Endodermal cell (in vitro differentiated cells): ENCODE measurements at regions not wholly inside any gene's neighbourhood (a gene's known extent, or its start where the extent isn't known, plus 50 kb on each side); places are given as distances from the start of the nearest gene placed in this dataset.

Experiments used
- DNase-seq: peaks from one replicate; pipeline ENCODE4 v3.0.0-alpha.2; 2017
- H3K27ac ChIP-seq: 2 replicates; pipeline ENCODE4 v1.5.1; 2013; ENCODE audit warnings: mild to moderate bottlenecking, low read depth, low read length, moderate library complexity
- H3K27me3 ChIP-seq: 2 replicates; pipeline ENCODE4 v1.6.1; 2013; ENCODE audit warnings: mild to moderate bottlenecking, low read length, moderate library complexity; ENCODE audit not compliant: insufficient read depth, control insufficient read depth, poor library complexity, severe bottlenecking
- H3K36me3 ChIP-seq: 2 replicates; pipeline ENCODE4 v1.7.0; 2013; ENCODE audit warnings: mild to moderate bottlenecking, low read length, moderate library complexity; ENCODE audit not compliant: control insufficient read depth, insufficient read depth
- H3K4me1 ChIP-seq: one replicate; pipeline ENCODE4 v1.7.0; 2013; ENCODE audit warnings: low read length; ENCODE audit not compliant: control insufficient read depth, insufficient read depth
- H3K4me3 ChIP-seq: 2 replicates; pipeline ENCODE4 v1.5.1; 2013; ENCODE audit warnings: mild to moderate bottlenecking, low read length, moderate library complexity
- H3K9ac ChIP-seq: 2 replicates; pipeline ENCODE4 v1.6.1; 2013; ENCODE audit warnings: mild to moderate bottlenecking, low read length, moderate library complexity; ENCODE audit not compliant: poor library complexity, severe bottlenecking; ENCODE audit errors: extremely low read depth
- H3K9me3 ChIP-seq: 2 replicates; pipeline ENCODE4 v1.6.1; 2013; ENCODE audit warnings: mild to moderate bottlenecking, low read length, moderate library complexity; ENCODE audit not compliant: control insufficient read depth
- H3K27ac Mint-ChIP-seq: 2 replicates; pipeline ENCODE4 v1.8.0; 2020; ENCODE audit warnings: mixed read lengths
- H3K27me3 Mint-ChIP-seq: 2 replicates; pipeline ENCODE4 v1.8.0; 2021; ENCODE audit warnings: mild to moderate bottlenecking, mixed read lengths; ENCODE audit not compliant: insufficient read depth
- H3K36me3 Mint-ChIP-seq: 2 replicates; pipeline ENCODE4 v1.8.0; 2020; ENCODE audit warnings: low read depth, mixed read lengths
- H3K4me1 Mint-ChIP-seq: 2 replicates; pipeline ENCODE4 v1.8.0; 2020; ENCODE audit warnings: mixed read lengths
- H3K4me3 Mint-ChIP-seq: 2 replicates; pipeline ENCODE4 v1.8.0; 2020; ENCODE audit warnings: mild to moderate bottlenecking, moderate library complexity, mixed read lengths
- H3K9me3 Mint-ChIP-seq: 2 replicates; pipeline ENCODE4 v1.8.0; 2020; ENCODE audit warnings: mild to moderate bottlenecking, mixed read lengths
- CTCF ChIP-seq: fragments of 200-600 bp; sonication (generic); conservative IDR thresholded peaks from 2 replicates; pipeline ENCODE4 v1.5.0; 2021; ENCODE audit warnings: antibody characterized with exemption, mild to moderate bottlenecking
- WGBS, 2 experiments: methylation state at CpG; one replicate each; pipeline versions ENCODE4 v1.1.5 to v1.1.7; 2013; ENCODE audit warnings: missing lambda C conversion rate in 2 of 2, mixed read lengths in 1 of 2; ENCODE audit not compliant: insufficient coverage in 1 of 2, insufficient read length in 1 of 2; 5-methylcytosine and 5-hydroxymethylcytosine counted together

GRCh38 chr10:123555616-123556015 lies 110.5 kb upstream of the GPR26 start:
- H3K9me3 Mint-ChIP-seq: no peaks in the 10 kb centered on the region
- Histone ChIP-seq H3K4me3 (no peak overlapping the region), H3K27ac (no peak overlapping the region), H3K9ac (no peak overlapping the region), H3K9me3 (no peaks in the 10 kb centered on the region), H3K27me3 (no peaks in the 10 kb centered on the region), H3K4me1 (no peaks in the 10 kb centered on the region), H3K36me3 (no peaks in the 10 kb centered on the region)
- no peak for TF ChIP-seq CTCF
- H3K4me1 Mint-ChIP-seq: no peaks in the 10 kb centered on the region
- H3K4me3 Mint-ChIP-seq: no peak overlapping the region
- DNase-seq: peak; percentile 13
- H3K36me3 Mint-ChIP-seq: no peaks in the 10 kb centered on the region
- H3K27ac Mint-ChIP-seq: no peak overlapping the region
- WGBS, 2 experiments: 93 to 100% methylated on average over 1 to 3 of the region's 4 CpGs
- H3K27me3 Mint-ChIP-seq: no peaks in the 10 kb centered on the region

- H3K36me3 ChIP-seq: no peaks in the 10 kb centered on the region
- no peak for TF ChIP-seq CTCF
- H3K27ac Mint-ChIP-seq: no peak overlapping the region
- H3K27me3 Mint-ChIP-seq: no peaks in the 10 kb centered on the region
- no peak overlapping the region for H3K4me3 Mint-ChIP-seq
- H3K9me3 Mint-ChIP-seq: no peaks in the 10 kb centered on the region
- H3K4me3 ChIP-seq: no peak overlapping the region
- H3K36me3 Mint-ChIP-seq: no peaks in the 10 kb centered on the region
- DNase-seq: peak; percentile 35
- H3K4me1 ChIP-seq: no peaks in the 10 kb centered on the region
- WGBS, 2 experiments: 87 to 100% methylated on average over 3 to 7 of the region's 7 CpGs
- H3K4me1 Mint-ChIP-seq: no peaks in the 10 kb centered on the region
- no peak overlapping the region for H3K27ac ChIP-seq
- no peaks in the 10 kb centered on the region for H3K9me3 ChIP-seq
- H3K27me3 ChIP-seq: no peaks in the 10 kb centered on the region
- H3K9ac ChIP-seq: no peak overlapping the region
Observed at GRCh38 chr10:123556049-123556448, 110.1 kb upstream of the GPR26 start.

GRCh38 chr10:123556736-123557135 lies 109.4 kb upstream of the GPR26 start:
- no peaks in the 10 kb centered on the region for H3K27me3 Mint-ChIP-seq
- no peak overlapping the region for H3K27ac ChIP-seq
- no peak for TF ChIP-seq CTCF
- H3K36me3 Mint-ChIP-seq: no peaks in the 10 kb centered on the region
- no peak overlapping the region for H3K9ac ChIP-seq
- peak; percentile 18 for DNase-seq
- no peaks in the 10 kb centered on the region for H3K4me1 Mint-ChIP-seq
- no peak overlapping the region for H3K4me3 Mint-ChIP-seq
- no peaks in the 10 kb centered on the region for H3K36me3 ChIP-seq
- no peak overlapping the region for H3K27ac Mint-ChIP-seq
- no peaks in the 10 kb centered on the region for H3K9me3 ChIP-seq
- WGBS, 2 experiments: 92 to 93% methylated on average over 10 to 16 of the region's 16 CpGs
- H3K9me3 Mint-ChIP-seq: no peaks in the 10 kb centered on the region
- no peak overlapping the region for H3K4me3 ChIP-seq
- no peaks in the 10 kb centered on the region for H3K4me1 ChIP-seq
- H3K27me3 ChIP-seq: no peaks in the 10 kb centered on the region
